ENCODE measurements at regions not wholly inside any gene's neighbourhood (a gene's known extent, or its start where the extent isn't known, plus 50 kb on each side); places are given as distances from the start of the nearest gene placed in this dataset.

GRCh38 chr3:170735821-170736220 is 134.2 kb downstream of the RPL22L1 start:
- no peak for TF ChIP-seq CTCF (IDR thresholded peaks at IDR 0.05; ENCODE audit: insufficient read depth, low read length, poor library complexity, severe bottlenecking)
- no peak for TF ChIP-seq EZH2phosphoT487 (conservative IDR thresholded peaks at IDR 0.05; ENCODE audit: low read length)

Data from SU-DHL-6 (cell line).